Right kidney (tissue), 1 donor: ENCODE measurements at regions not wholly inside any gene's neighbourhood (a gene's known extent, or its start where the extent isn't known, plus 50 kb on each side); places are given as distances from the start of the nearest gene placed in this dataset.
A peak's percentile ranks its signal among the peaks of the same experiment; 100 is the strongest.

Source experiments
- DNase-seq: peaks from one replicate; pipeline ENCODE4 v3.0.0-alpha.2; 2016

- no peak for DNase-seq
These were observed 181.3 kb downstream of the KIF26A start for GRCh38 chr14:104319491-104320241.

GRCh38 chr14:104320611-104321086 lies 182.3 kb downstream of the KIF26A start:
- DNase-seq = no peak

- DNase-seq = peak; percentile 8
These were observed 182.9 kb downstream of the KIF26A start for GRCh38 chr14:104321088-104321801.

GRCh38 chr14:104321802-104322130 lies 183.4 kb downstream of the KIF26A start:
- DNase-seq = no peak

- no peak for DNase-seq
These were observed 184.4 kb downstream of the KIF26A start for GRCh38 chr14:104322531-104323366.

- DNase-seq = no peak
These were observed 185.3 kb downstream of the KIF26A start for GRCh38 chr14:104323551-104324175.

GRCh38 chr14:104326848-104327247 lies 188.5 kb downstream of the KIF26A start:
- no peak for DNase-seq

GRCh38 chr14:104328607-104329006 lies 190.2 kb downstream of the KIF26A start:
- no peak for DNase-seq

- no peak for DNase-seq
These were observed 191.4 kb downstream of the KIF26A start for GRCh38 chr14:104329793-104330192.

- no peak for DNase-seq
These were observed 193.7 kb downstream of the KIF26A start for GRCh38 chr14:104331871-104332605.

- no peak for DNase-seq
These were observed 194.4 kb downstream of the KIF26A start for GRCh38 chr14:104332634-104333270.

GRCh38 chr14:104333646-104334423 lies 195.4 kb downstream of the KIF26A start:
- no peak for DNase-seq

GRCh38 chr14:104334424-104335161 lies 196.2 kb downstream of the KIF26A start:
- DNase-seq = no peak

GRCh38 chr14:104335176-104335575 lies 196.8 kb downstream of the KIF26A start:
- DNase-seq = no peak

GRCh38 chr14:104335611-104336010 lies 197.2 kb downstream of the KIF26A start:
- DNase-seq = no peak

GRCh38 chr14:104337351-104337750 lies 199.0 kb downstream of the KIF26A start:
- DNase-seq = no peak

GRCh38 chr14:104339361-104339760 lies 201.0 kb downstream of the KIF26A start:
- no peak for DNase-seq

- DNase-seq = no peak
These were observed 201.4 kb downstream of the KIF26A start for GRCh38 chr14:104339829-104340228.
